ENCODE measurements at regions not wholly inside any gene's neighbourhood (a gene's known extent, or its start where the extent isn't known, plus 50 kb on each side); places are given as distances from the start of the nearest gene placed in this dataset.
A peak's percentile ranks its signal among the peaks of the same experiment; 100 is the strongest.
"Not testable (repeated sequence)": the region's sequence is repeated elsewhere in the genome, so short reads cannot be mapped to it uniquely, and the experiment has no call there.

- DNase-seq (ENCODE audit: low read depth in 4 of 4, low spot score in 3 of 4), result not testable (repeated sequence)
Observed at GRCh38 chr9:67142392-67143107, 150.2 kb upstream of the SPATA31A3 start.

- DNase-seq (ENCODE audit: low read depth in 4 of 4, low spot score in 3 of 4), result not testable (repeated sequence)
Observed at GRCh38 chr9:67136376-67136775, 144.0 kb upstream of the SPATA31A3 start.

- DNase-seq (ENCODE audit: low read depth in 4 of 4, low spot score in 3 of 4), result not testable (repeated sequence)
Observed at GRCh38 chr9:67133124-67133523, 140.8 kb upstream of the SPATA31A3 start.

GRCh38 chr9:67116761-67117160, 124.4 kb upstream of the SPATA31A3 start:
- DNase-seq (ENCODE audit: low read depth in 4 of 4, low spot score in 3 of 4), result not testable (repeated sequence)

- not testable (repeated sequence) for DNase-seq (ENCODE audit: low read depth in 4 of 4, low spot score in 3 of 4)
Observed at GRCh38 chr9:67112148-67112547, 119.8 kb upstream of the SPATA31A3 start.

GRCh38 chr9:67111733-67112132, 119.4 kb upstream of the SPATA31A3 start:
- DNase-seq (ENCODE audit: low read depth in 4 of 4, low spot score in 3 of 4), result not testable (repeated sequence)

- not testable (repeated sequence) for DNase-seq (ENCODE audit: low read depth in 4 of 4, low spot score in 3 of 4)
Observed at GRCh38 chr9:67109859-67110258, 117.5 kb upstream of the SPATA31A3 start.

- not testable (repeated sequence) for DNase-seq (ENCODE audit: low read depth in 4 of 4, low spot score in 3 of 4)
Observed at GRCh38 chr9:67106659-67107058, 114.3 kb upstream of the SPATA31A3 start.

- not testable (repeated sequence) for DNase-seq (ENCODE audit: low read depth in 4 of 4, low spot score in 3 of 4)
Observed at GRCh38 chr9:67102506-67103276, 110.3 kb upstream of the SPATA31A3 start.

GRCh38 chr9:67091104-67091503, 98.8 kb upstream of the SPATA31A3 start:
- DNase-seq (ENCODE audit: low read depth in 4 of 4, low spot score in 3 of 4), result not testable (repeated sequence)

GRCh38 chr9:67086862-67087261, 94.5 kb upstream of the SPATA31A3 start:
- DNase-seq (ENCODE audit: low read depth in 4 of 4, low spot score in 3 of 4), result not testable (repeated sequence)

GRCh38 chr9:67066140-67066539, 73.8 kb upstream of the SPATA31A3 start:
- DNase-seq (ENCODE audit: low read depth in 4 of 4, low spot score in 3 of 4), result not testable (repeated sequence)

GRCh38 chr9:67058898-67059715, 66.8 kb upstream of the SPATA31A3 start:
- peak in 3 of 4 donors; percentile 7 to 19 (median 10) for DNase-seq (ENCODE audit: low read depth in 4 of 4, low spot score in 3 of 4)
